ENCODE measurements at regions not wholly inside any gene's neighbourhood (a gene's known extent, or its start where the extent isn't known, plus 50 kb on each side); places are given as distances from the start of the nearest gene placed in this dataset.
"Not testable (repeated sequence)": the region's sequence is repeated elsewhere in the genome, so short reads cannot be mapped to it uniquely, and the experiment has no call there.

DNA sequence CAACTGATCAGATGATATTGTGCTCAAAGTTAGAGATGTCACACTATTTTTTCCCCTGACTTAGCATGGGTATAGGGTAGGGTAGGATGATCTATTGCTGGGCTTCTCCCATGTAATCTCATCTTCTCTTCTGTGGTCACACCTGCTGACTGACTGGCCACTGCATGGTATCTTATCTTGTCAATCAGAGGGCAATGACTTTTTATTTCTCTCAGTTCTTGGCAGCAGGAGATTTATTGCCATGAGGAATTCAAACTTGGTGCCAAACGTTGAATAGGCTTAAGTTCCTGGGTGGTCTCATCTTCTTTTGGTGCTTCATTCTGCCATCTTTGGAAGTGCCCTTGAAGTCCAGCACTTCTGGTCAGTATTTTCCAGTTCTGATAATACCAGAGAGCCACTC, 226.4 kb upstream of the POGK start:
- no peaks in the 10 kb centered on the region for H3K4me1 ChIP-seq (ENCODE audit: insufficient read depth, low read length)

DNA sequence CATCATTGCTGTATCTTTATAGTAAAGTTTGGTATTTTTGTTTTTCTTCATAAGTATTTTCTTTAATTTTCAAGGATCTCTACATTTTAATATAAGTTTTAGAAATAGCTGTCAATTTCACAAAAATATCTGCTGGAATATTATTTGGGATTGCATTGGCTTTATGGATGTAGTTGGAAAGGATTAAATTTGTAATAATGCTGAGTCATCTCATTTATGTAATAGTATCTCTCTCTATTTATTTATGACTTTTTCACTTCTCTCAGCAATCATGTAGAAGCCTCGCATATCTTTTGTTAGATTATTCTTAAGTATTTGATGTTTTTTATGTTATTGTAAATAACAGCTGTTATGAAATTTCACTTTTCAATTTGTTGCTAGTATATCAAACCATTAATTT, 223.1 kb upstream of the POGK start:
- Histone ChIP-seq H3K9ac (ENCODE audit: low read depth, low read length) (no peak overlapping the region), H3K4me1 (ENCODE audit: insufficient read depth, low read length) (no peaks in the 10 kb centered on the region), H3K9me3 (ENCODE audit: control insufficient read depth, insufficient read depth, low read length) (no peaks in the 10 kb centered on the region), H3K36me3 (ENCODE audit: insufficient read depth, low read length) (no peaks in the 10 kb centered on the region)

More for the DNA sequence above, 226.4 kb upstream of the POGK start:
- no peaks in the 10 kb centered on the region for H3K9me3 ChIP-seq (ENCODE audit: control insufficient read depth, insufficient read depth, low read length)
- H3K9ac ChIP-seq (ENCODE audit: low read depth, low read length) = no peak overlapping the region
- no peaks in the 10 kb centered on the region for H3K36me3 ChIP-seq (ENCODE audit: insufficient read depth, low read length)

DNA sequence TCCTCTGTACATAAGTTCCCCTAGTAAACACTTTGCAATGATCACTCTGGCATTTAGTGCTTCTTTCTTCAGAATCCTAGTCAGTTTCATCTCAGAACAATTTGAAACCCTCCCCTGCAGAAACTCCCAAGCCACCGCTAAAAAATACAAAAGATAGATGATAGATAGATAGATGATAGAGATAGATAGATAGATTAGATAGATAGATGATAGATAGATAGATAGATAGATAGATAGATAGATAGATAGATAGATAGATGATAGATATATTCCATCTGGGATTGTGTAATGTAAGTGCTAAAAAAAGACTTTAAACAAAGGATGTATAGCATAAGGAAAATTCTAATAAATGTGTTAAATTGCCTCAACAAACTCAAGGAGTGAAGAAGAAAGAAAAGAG, 212.6 kb upstream of the POGK start:
- no peaks in the 10 kb centered on the region for H3K9me3 ChIP-seq (ENCODE audit: control insufficient read depth, insufficient read depth, low read length)
- no peaks in the 10 kb centered on the region for H3K4me1 ChIP-seq (ENCODE audit: insufficient read depth, low read length)
- no peak overlapping the region for H3K9ac ChIP-seq (ENCODE audit: low read depth, low read length)
- H3K36me3 ChIP-seq (ENCODE audit: insufficient read depth, low read length) = no peaks in the 10 kb centered on the region

DNA sequence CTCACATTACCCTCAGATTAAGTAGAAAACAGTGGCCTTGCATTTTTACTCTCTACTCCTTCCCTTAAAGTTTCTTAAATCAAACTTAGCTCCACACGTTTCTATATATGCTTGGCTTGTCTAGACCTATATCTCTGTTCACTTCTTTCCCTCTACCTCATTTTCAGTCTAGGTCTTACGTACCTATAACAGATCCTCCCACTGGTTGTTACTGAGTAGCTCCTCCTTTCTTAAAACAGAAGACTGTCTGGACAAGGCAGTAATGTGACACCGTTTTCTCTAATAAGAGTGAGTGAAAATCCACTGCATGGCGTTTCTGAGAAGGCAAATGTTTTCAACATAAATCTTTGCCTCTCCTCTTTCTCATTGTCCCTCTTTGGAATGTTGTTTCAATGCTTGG, 211.7 kb upstream of the POGK start:
- Histone ChIP-seq H3K9me3 (ENCODE audit: control insufficient read depth, insufficient read depth, low read length) (no peaks in the 10 kb centered on the region), H3K9ac (ENCODE audit: low read depth, low read length) (no peak overlapping the region), H3K4me1 (ENCODE audit: insufficient read depth, low read length) (no peaks in the 10 kb centered on the region), H3K36me3 (ENCODE audit: insufficient read depth, low read length) (no peaks in the 10 kb centered on the region)

DNA sequence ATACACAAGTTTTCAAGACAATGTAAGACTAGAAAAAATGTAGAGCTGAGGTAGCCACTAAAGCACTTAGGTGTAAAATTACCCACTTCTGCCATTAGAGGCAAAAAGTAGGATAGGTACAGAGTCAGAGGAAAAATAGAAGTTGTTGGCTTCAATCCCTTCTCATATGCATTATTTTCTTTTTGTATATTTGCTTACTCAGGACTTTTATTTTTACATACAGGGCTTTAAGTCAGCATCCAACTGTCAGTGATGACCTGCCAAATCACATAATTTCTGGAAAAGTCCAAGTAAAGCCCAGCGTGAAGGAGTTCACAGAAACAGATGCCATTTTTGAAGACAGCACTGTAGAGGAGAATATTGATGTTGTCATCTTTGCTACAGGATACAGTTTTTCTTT, 211.0 kb upstream of the POGK start:
- Histone ChIP-seq H3K4me1 (ENCODE audit: insufficient read depth, low read length) (no peaks in the 10 kb centered on the region), H3K9me3 (ENCODE audit: control insufficient read depth, insufficient read depth, low read length) (no peaks in the 10 kb centered on the region), H3K36me3 (ENCODE audit: insufficient read depth, low read length) (no peaks in the 10 kb centered on the region), H3K9ac (ENCODE audit: low read depth, low read length) (no peak overlapping the region)

DNA sequence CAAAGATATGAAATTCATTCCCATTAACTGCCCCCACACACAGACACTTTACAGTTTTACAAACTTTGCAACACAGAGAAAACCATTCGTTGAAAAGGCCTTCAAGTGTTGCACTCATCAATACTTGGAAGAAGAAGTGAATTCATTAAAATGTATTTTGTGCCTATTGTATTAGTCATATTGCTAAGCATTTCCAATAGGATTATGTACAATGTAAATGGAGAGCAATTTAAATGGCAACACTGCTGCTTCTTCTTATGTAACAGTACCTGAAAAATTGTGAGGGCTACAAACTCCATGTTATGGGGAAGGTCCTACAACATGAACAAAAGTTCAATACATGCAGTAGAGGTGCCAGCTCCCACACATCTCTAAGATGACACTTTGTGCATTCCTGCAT, 209.3 kb upstream of the POGK start:
- no peaks in the 10 kb centered on the region for H3K4me1 ChIP-seq (ENCODE audit: insufficient read depth, low read length)
- no peak overlapping the region for H3K9ac ChIP-seq (ENCODE audit: low read depth, low read length)
- no peaks in the 10 kb centered on the region for H3K9me3 ChIP-seq (ENCODE audit: control insufficient read depth, insufficient read depth, low read length)
- no peaks in the 10 kb centered on the region for H3K36me3 ChIP-seq (ENCODE audit: insufficient read depth, low read length)

DNA sequence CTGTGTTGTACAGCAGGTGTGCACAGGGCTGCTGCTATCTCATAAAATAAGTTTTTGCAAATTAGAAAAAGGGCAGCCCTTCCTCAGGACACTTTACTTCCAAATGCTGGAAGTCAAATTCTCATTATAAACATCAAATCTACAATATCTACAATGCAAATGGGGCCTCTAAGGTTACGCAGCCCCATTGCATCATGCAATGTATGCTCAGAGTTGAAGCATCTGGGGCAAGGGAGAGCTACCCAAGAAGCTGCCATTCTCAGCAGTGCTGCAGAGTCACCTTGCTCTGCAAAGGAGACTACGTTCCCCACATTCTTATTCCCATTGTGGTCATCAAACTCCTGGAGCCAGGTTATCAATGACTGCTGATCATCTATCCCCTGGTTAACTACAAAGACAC, 208.9 kb upstream of the POGK start:
- H3K36me3 ChIP-seq (ENCODE audit: insufficient read depth, low read length) = no peaks in the 10 kb centered on the region
- no peaks in the 10 kb centered on the region for H3K4me1 ChIP-seq (ENCODE audit: insufficient read depth, low read length)
- no peak overlapping the region for H3K9ac ChIP-seq (ENCODE audit: low read depth, low read length)
- H3K9me3 ChIP-seq (ENCODE audit: control insufficient read depth, insufficient read depth, low read length) = no peaks in the 10 kb centered on the region

DNA sequence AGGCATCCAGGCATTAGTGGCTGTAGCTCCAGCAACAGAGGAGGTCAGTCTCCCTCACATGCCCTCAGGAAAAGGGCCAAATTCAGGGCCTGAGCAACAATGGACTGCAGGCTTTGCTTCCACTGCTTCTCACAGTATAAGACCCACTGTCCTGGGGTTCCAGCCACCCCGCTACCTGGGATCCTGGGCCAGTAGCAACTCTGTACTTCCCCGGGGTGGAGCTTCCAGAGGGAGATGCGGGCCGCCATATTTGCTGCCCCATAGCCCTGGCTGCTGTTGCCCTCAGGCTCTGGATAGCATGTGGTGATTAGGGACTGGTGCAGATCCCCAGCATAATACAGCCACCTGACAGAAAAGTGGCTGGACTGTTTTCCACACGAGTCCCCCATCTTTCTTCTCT, 201.1 kb upstream of the POGK start:
- no peaks in the 10 kb centered on the region for H3K4me1 ChIP-seq (ENCODE audit: insufficient read depth, low read length)
- H3K9me3 ChIP-seq (ENCODE audit: control insufficient read depth, insufficient read depth, low read length) = no peaks in the 10 kb centered on the region
- no peaks in the 10 kb centered on the region for H3K36me3 ChIP-seq (ENCODE audit: insufficient read depth, low read length)
- no peak overlapping the region for H3K9ac ChIP-seq (ENCODE audit: low read depth, low read length)

DNA sequence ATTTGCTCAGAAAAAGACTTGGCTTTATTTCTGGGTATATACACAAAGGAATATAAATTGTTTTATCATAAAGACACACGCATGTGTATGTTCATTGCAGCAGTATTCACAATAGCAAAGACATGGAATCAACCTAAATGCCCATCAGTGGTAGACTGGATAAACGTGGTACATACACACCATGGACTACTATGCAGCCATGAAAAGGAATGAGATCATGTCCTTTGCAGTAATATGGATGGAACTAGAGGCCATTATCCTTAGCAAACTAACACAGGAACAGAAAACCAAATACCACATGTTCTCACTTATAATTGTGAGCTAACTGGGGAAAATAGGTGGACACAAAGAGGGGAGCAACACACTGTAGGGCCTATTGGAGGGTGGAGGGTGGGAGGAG, 182.0 kb upstream of the POGK start:
- H3K4me1 ChIP-seq (ENCODE audit: insufficient read depth, low read length); H3K9me3 ChIP-seq (ENCODE audit: control insufficient read depth, insufficient read depth, low read length); H3K36me3 ChIP-seq (ENCODE audit: insufficient read depth, low read length); H3K9ac ChIP-seq (ENCODE audit: low read depth, low read length): not testable (repeated sequence)

DNA sequence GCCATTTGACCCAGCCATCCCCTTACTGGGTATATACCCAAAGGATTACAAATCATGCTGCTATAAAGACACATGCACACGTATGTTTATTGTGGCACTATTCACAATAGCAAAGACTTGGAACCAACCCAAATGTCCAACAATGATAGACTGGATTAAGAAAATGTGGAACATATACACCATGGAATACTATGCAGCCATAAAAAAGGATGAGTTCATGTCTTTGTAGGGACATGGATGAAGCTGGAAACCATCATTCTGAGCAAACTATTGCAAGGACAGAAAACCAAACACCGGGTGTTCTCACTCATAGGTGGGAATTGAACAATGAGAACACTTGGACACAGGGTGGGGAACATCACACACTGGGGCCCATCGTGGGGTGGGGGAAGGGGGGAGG, 172.5 kb upstream of the POGK start:
- H3K9me3 ChIP-seq (ENCODE audit: control insufficient read depth, insufficient read depth, low read length); H3K4me1 ChIP-seq (ENCODE audit: insufficient read depth, low read length); H3K36me3 ChIP-seq (ENCODE audit: insufficient read depth, low read length): not testable (repeated sequence)

DNA sequence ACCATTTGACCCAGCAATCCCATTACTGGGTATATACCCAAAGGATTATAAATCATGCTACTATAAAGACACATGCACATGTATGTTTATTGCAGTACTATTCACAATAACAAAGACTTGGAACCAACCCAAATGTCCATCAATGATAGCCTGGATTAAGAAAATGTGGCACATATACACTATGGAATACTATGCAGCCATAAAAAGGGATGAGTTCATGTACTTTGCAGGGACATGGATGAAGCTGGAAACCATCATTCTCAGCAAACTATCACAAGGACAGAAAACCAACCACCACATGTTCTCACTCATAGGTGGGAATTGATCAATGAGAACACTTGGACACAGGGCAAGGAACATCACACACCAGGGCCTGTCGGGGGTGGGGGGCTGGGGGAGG, 171.7 kb upstream of the POGK start:
- not testable (repeated sequence) for H3K9ac ChIP-seq (ENCODE audit: low read depth, low read length); H3K9me3 ChIP-seq (ENCODE audit: control insufficient read depth, insufficient read depth, low read length); H3K36me3 ChIP-seq (ENCODE audit: insufficient read depth, low read length); H3K4me1 ChIP-seq (ENCODE audit: insufficient read depth, low read length)

More for the DNA sequence above, 172.5 kb upstream of the POGK start:
- H3K9ac ChIP-seq (ENCODE audit: low read depth, low read length) = not testable (repeated sequence)

DNA sequence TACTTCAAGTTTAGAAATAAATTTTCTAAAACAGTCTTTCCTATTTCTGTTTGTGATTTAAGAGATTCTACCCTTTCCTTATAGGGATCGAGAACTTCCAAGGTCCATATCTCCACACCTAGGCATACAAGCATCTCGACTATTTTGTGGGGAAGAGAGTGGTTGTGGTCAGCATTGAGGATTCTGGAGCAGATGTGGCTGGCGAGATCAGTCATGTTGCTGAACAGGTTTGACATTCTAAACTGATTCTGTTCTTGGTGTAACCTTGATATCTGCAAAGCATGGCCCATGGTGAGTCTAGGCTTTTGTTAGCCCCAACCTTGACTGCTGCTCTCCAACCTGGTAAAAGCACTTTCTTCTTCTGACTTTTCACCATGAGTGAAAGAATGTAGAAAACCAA, 167.6 kb upstream of the POGK start:
- no peaks in the 10 kb centered on the region for H3K9me3 ChIP-seq (ENCODE audit: control insufficient read depth, insufficient read depth, low read length)
- no peaks in the 10 kb centered on the region for H3K4me1 ChIP-seq (ENCODE audit: insufficient read depth, low read length)
- no peak overlapping the region for H3K9ac ChIP-seq (ENCODE audit: low read depth, low read length)
- H3K36me3 ChIP-seq (ENCODE audit: insufficient read depth, low read length) = no peaks in the 10 kb centered on the region

DNA sequence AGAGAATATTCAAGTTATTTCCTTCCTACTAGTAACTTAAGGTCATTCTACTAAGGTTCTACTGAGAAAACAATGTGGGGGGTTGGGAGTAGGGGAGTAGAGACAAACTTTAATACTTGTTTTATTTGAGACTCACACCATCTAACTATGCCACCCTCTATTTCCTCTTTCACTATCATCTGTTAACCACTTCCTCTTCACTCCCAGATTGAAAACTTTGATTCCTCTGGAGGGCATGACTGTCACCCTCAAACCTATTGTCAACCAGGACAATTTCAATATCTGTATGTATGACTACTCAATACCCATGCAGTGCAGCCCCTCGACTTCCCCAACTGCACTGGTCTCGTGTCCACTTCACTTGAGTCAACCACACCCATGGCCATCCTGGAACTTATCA, 165.6 kb upstream of the POGK start:
- H3K36me3 ChIP-seq (ENCODE audit: insufficient read depth, low read length) = no peaks in the 10 kb centered on the region
- H3K4me1 ChIP-seq (ENCODE audit: insufficient read depth, low read length) = no peaks in the 10 kb centered on the region
- no peaks in the 10 kb centered on the region for H3K9me3 ChIP-seq (ENCODE audit: control insufficient read depth, insufficient read depth, low read length)
- H3K9ac ChIP-seq (ENCODE audit: low read depth, low read length) = no peak overlapping the region

DNA sequence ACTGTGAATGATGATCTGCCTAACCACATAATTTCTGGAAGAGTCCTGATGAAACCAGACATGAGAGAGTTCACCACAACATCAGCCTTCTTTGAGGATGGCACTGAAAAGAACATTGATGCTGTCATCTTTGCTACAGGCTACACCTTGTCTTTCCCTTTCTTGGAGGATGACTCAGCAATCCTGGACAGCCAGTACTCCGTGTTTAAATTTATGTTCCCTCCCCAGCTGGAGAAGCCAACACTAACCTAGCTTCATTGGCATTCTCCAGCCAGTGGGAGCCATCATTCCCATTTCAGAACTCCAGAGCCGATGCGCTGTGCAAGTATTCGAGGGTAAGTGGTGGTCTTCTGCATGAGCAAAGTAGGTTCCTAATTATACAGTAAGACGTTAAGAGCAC, 164.1 kb upstream of the POGK start:
- H3K36me3 ChIP-seq (ENCODE audit: insufficient read depth, low read length) = no peaks in the 10 kb centered on the region

DNA sequence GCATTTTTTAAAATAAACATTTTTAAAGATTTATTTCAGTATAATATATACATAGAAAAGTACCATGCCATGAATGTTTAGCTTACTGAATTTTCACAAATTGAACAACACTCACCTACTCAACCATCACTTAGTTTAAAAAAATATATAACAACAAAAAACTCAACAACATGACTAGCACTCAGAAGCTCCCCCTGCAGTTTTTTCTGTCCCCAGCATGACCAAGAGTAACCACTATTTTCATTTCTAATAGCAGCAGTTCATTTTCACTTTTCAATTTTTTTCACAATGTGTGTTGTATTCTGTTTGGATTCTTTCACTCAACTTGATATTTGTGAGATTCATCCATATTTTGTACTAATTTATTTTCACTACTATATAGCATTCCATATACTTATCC, 162.3 kb upstream of the POGK start:
- Histone ChIP-seq H3K4me1 (ENCODE audit: insufficient read depth, low read length) (no peaks in the 10 kb centered on the region), H3K9ac (ENCODE audit: low read depth, low read length) (no peak overlapping the region)

More for the DNA sequence above, 164.1 kb upstream of the POGK start:
- Histone ChIP-seq H3K9ac (ENCODE audit: low read depth, low read length) (no peak overlapping the region), H3K9me3 (ENCODE audit: control insufficient read depth, insufficient read depth, low read length) (no peaks in the 10 kb centered on the region), H3K4me1 (ENCODE audit: insufficient read depth, low read length) (no peaks in the 10 kb centered on the region)

DNA sequence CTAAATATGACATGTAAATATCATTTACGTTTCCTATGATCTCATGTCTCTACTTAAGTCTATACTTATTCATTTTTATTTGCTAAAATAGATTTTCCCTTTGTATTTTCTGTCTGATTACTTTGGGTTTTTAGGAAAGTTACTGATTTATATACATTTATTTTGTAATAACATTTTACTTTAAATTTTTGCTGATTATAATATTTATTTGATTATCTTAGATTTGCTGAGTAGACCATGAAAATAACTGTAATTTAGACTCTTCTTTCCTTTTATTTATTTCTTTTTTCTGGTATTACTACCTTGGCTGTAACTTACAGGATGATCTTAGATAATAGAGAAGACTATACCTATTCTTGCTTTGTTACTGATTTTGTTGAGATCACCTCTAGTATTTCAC, 159.9 kb upstream of the POGK start:
- H3K9ac ChIP-seq (ENCODE audit: low read depth, low read length) = no peak overlapping the region
- no peaks in the 10 kb centered on the region for H3K36me3 ChIP-seq (ENCODE audit: insufficient read depth, low read length)
- H3K4me1 ChIP-seq (ENCODE audit: insufficient read depth, low read length) = no peaks in the 10 kb centered on the region

More for the DNA sequence above, 162.3 kb upstream of the POGK start:
- Histone ChIP-seq H3K9me3 (ENCODE audit: control insufficient read depth, insufficient read depth, low read length) (no peaks in the 10 kb centered on the region), H3K36me3 (ENCODE audit: insufficient read depth, low read length) (no peaks in the 10 kb centered on the region)

More for the DNA sequence above, 159.9 kb upstream of the POGK start:
- H3K9me3 ChIP-seq (ENCODE audit: control insufficient read depth, insufficient read depth, low read length) = no peaks in the 10 kb centered on the region
